K562 (cell line): ENCODE measurements at regions not wholly inside any gene's neighbourhood (a gene's known extent, or its start where the extent isn't known, plus 50 kb on each side); places are given as distances from the start of the nearest gene placed in this dataset.

Experiments used
- ATAC-seq: fragments of 200-7000 bp; cut with Tn5 transposase; 3 replicates; pipeline ENCODE4 v1.9.1; 2020; ENCODE audit warnings: moderate library complexity
- BruUV-seq: library from RNA; stranded (reverse); fragments of 400-500 nt; replicated peaks from 2 replicates; lab custom pipeline; 2021; lab: Mats Ljungman, UMichigan
- CTCF ChIA-PET: fragments of 300-600 bp; formaldehyde crosslinking; extraction: SDS; loops from one replicate; lab custom pipeline; 2021; ENCODE audit warnings: low intra/inter-chr PET ratio; lab: Yijun Ruan, JAX
- POLR2A ChIA-PET: fragments of 300-600, 350-650 bp; sonication (Branson Sonifier 250); formaldehyde crosslinking; extraction: SDS; loops from one replicate; lab custom pipeline; 2021; ENCODE audit warnings: antibody characterized with exemption, inconsistent platforms; lab: Yijun Ruan, JAX
- DNase-seq, 4 experiments: peaks; one replicate each; pipeline versions ENCODE4 v3.0.0 to v3.0.0-alpha.2; 2011 to 2018; ENCODE audit warnings: low spot score in 3 of 4, mixed read lengths in 3 of 4; ENCODE audit errors: extremely low read depth in 1 of 4
- FAIRE-seq: peaks from 2 replicates; lab custom pipeline; 2011; peaks lifted over from hg19 to GRCh38; lab: Jason Lieb, UNC
- H2AFZ ChIP-seq: 2 replicates; pipeline ENCODE4 v1.6.0; 2011; ENCODE audit warnings: low read depth, low read length, control low read depth, inconsistent platforms
- H3K27ac ChIP-seq: fragments of 200-600 bp; 3 replicates; pipeline ENCODE4 v1.8.0; 2011; ENCODE audit warnings: low read depth, mild to moderate bottlenecking, control low read depth, inconsistent platforms, low read length, moderate library complexity, mixed read lengths; ENCODE audit errors: extremely low read depth
- H3K27me3 ChIP-seq, 2 experiments: fragments of 300-600 bp in 1 of 2; 2 replicates in 1 of 2; 3 replicates in 1 of 2; pipeline versions ENCODE4 v1.6.0 to v1.8.0; 2011; ENCODE audit warnings: inconsistent platforms in 2 of 2, low read length in 2 of 2, mild to moderate bottlenecking in 1 of 2, mixed read lengths in 1 of 2, moderate library complexity in 1 of 2; ENCODE audit not compliant: control insufficient read depth in 2 of 2, insufficient read depth in 2 of 2
- H3K36me3 ChIP-seq: fragments of 300-600 bp; 3 replicates; pipeline ENCODE4 v1.8.0; 2011; ENCODE audit warnings: mild to moderate bottlenecking, low read length, inconsistent platforms; ENCODE audit not compliant: control insufficient read depth, insufficient read depth
- H3K4me1 ChIP-seq, 2 experiments: fragments of 200-600 bp in 1 of 2; replicated peaks in 1 of 2; 2 replicates in 1 of 2; 3 replicates in 1 of 2; pipeline versions ENCODE4 v1.5.1 to v1.8.0; 2011; ENCODE audit warnings: inconsistent platforms in 2 of 2, low read length in 2 of 2, mild to moderate bottlenecking in 1 of 2, mixed read lengths in 1 of 2, moderate library complexity in 1 of 2; ENCODE audit not compliant: control insufficient read depth in 2 of 2, insufficient read depth in 2 of 2
- H3K4me2 ChIP-seq: 2 replicates; pipeline ENCODE4 v1.6.1; 2011; ENCODE audit warnings: low read length, control low read depth, inconsistent platforms, mixed read lengths; ENCODE audit not compliant: insufficient read depth
- H3K4me3 ChIP-seq: fragments of 200-600 bp; sonication (generic), shearing (Covaris generic); 2 replicates; pipeline ENCODE4 v1.5.1; 2016; ENCODE audit warnings: control low read depth, inconsistent platforms
- H3K79me2 ChIP-seq: fragments of 200-600 bp; 3 replicates; pipeline ENCODE4 v1.8.0; 2011; ENCODE audit warnings: low read length, inconsistent platforms; ENCODE audit not compliant: control insufficient read depth, insufficient read depth
- H3K9ac ChIP-seq, 2 experiments: 2 replicates each; pipeline versions ENCODE4 v1.6.0 to v1.6.1; 2011; ENCODE audit warnings: low read depth in 2 of 2, low read length in 2 of 2, control low read depth in 1 of 2, inconsistent platforms in 1 of 2, mild to moderate bottlenecking in 1 of 2, mixed read lengths in 1 of 2; ENCODE audit not compliant: insufficient read depth in 1 of 2
- H3K9me1 ChIP-seq: one replicate; pipeline ENCODE4 v1.6.0; 2011; ENCODE audit warnings: inconsistent platforms, mild to moderate bottlenecking, low read length, moderate library complexity; ENCODE audit not compliant: control insufficient read depth, insufficient read depth
- H3K9me3 ChIP-seq: replicated peaks from 2 replicates; pipeline ENCODE4 v1.5.1; 2011; ENCODE audit warnings: low read depth, low read length, inconsistent platforms; ENCODE audit not compliant: control insufficient read depth, insufficient read depth
- H4K20me1 ChIP-seq: replicated peaks from 2 replicates; pipeline ENCODE4 v1.6.1; 2011; ENCODE audit warnings: low read length, inconsistent platforms, mixed read lengths; ENCODE audit not compliant: control insufficient read depth, insufficient read depth
- WGBS: fragments of 100-300 bp; shearing (Covaris generic); methylation state at CpG from one replicate; pipeline ENCODE4 v1.1.6; 2016; ENCODE audit warnings: low coverage, mixed read lengths; ENCODE audit not compliant: insufficient coverage; ENCODE audit errors: missing lambda C conversion rate; 5-methylcytosine and 5-hydroxymethylcytosine counted together
- in situ Hi-C: fragments of 300-500 bp; cut with MboI; formaldehyde crosslinking; loops from 4 replicates; pipeline ENCODE4 v1.15.0; 2018; ENCODE audit warnings: inconsistent platforms, mixed read lengths
- intact Hi-C: fragments of 100-400 bp; cut with micrococcal nuclease; formaldehyde crosslinking; loops from 2 replicates; pipeline ENCODE4 v1.14.2; 2022
- TF ChIP-seq, protein P1 (sequence below): fragments of 250-450 bp; sonication (Bioruptor Pico); IDR thresholded peaks from 2 replicates; pipeline ENCODE4 v1.8.0; 2021; ENCODE audit warnings: mild to moderate bottlenecking, moderate library complexity
- TF ChIP-seq, protein P2 (sequence below): fragments of 450-650 bp; formaldehyde crosslinking; IDR thresholded peaks from 2 replicates; pipeline ENCODE4 v1.4.0; 2020; ENCODE audit warnings: mild to moderate bottlenecking, moderate library complexity

DNA sequence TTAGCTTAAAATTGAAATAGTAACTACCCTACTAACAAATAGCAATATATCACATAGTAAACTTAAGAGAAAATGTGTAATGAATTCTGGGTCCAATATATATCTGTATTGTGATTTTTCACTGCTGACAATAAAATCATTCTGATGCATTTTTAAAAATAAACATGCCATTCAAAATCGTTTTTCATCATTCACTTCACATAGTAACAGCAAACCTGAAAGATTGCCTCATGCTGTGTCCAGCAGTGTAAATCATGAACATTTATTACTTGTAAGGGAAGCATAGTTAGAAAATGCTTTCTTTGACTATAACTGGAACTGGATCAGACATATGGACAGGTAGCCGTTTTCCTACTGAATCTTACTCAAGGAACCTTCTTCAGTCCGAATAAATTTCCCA lies 446.1 kb downstream of the UTRN start:
- in situ Hi-C loops = no loop called here
- Histone ChIP-seq H3K9me1 (no peaks in the 10 kb centered on the region), H3K27me3 (no peaks in the 10 kb centered on the region), H3K4me3 (no peak overlapping the region), H3K4me2 (no peak overlapping the region), H3K4me1 (no peaks in the 10 kb centered on the region), H3K79me2 (no peaks in the 10 kb centered on the region), H3K27ac (no peak overlapping the region), H2AFZ (no peak overlapping the region), H3K9me3 (no peaks in the 10 kb centered on the region), H4K20me1 (no peaks in the 10 kb centered on the region; the same call in 1 of the 2 replicates), H3K9ac (no peak overlapping the region), H3K36me3 (no peaks in the 10 kb centered on the region)
- TF ChIP-seq, protein P1, sequence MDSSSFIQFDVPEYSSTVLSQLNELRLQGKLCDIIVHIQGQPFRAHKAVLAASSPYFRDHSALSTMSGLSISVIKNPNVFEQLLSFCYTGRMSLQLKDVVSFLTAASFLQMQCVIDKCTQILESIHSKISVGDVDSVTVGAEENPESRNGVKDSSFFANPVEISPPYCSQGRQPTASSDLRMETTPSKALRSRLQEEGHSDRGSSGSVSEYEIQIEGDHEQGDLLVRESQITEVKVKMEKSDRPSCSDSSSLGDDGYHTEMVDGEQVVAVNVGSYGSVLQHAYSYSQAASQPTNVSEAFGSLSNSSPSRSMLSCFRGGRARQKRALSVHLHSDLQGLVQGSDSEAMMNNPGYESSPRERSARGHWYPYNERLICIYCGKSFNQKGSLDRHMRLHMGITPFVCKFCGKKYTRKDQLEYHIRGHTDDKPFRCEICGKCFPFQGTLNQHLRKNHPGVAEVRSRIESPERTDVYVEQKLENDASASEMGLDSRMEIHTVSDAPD (CRISPR knock-in tag) = no peak
- FAIRE-seq = no peak
- WGBS = 28% methylated on average over 3 of the region's 3 CpGs
- CTCF ChIA-PET = no interaction called here
- no peak for ATAC-seq
- POLR2A ChIA-PET = no interaction called here
- DNase-seq = no peak
- BruUV-seq = no TSS peak
- intact Hi-C loops = no loop called here

DNA sequence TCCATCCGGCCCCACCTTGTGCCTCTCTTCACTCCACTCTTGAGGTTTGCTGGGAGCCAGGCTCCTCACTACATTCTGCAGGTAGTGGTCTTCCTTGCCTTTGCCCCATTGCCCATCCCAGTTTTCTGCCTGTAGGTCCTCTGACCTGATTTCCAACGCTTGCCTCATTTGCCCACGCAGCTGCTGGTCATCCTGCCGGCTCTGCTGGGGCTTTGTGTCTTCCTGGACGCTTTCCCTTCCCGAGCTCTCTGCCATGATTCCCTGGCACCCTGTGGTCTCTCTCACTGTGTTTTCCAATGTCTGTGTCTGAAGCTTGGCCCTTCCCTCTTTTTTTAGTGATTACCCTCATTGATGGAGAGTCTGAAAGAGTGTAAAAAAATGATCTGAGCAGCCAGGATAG lies 451.6 kb downstream of the UTRN start:
- no TSS peak for BruUV-seq
- Histone ChIP-seq H3K9me1 (no peaks in the 10 kb centered on the region), H3K27ac (no peak overlapping the region), H3K4me1 (no peaks in the 10 kb centered on the region), H4K20me1 (no peaks in the 10 kb centered on the region; the same call in 1 of the 2 replicates), H3K9me3 (no peaks in the 10 kb centered on the region), H3K36me3 (no peaks in the 10 kb centered on the region), H2AFZ (no peak overlapping the region), H3K4me3 (no peak overlapping the region), H3K27me3 (no peaks in the 10 kb centered on the region), H3K4me2 (no peak overlapping the region), H3K79me2 (no peaks in the 10 kb centered on the region), H3K9ac (no peak overlapping the region)
- intact Hi-C loops (no loop called here), in situ Hi-C loops (no loop called here)
- DNase-seq (no peak), FAIRE-seq (no peak), ATAC-seq (no peak)
- TF ChIP-seq, protein P2, sequence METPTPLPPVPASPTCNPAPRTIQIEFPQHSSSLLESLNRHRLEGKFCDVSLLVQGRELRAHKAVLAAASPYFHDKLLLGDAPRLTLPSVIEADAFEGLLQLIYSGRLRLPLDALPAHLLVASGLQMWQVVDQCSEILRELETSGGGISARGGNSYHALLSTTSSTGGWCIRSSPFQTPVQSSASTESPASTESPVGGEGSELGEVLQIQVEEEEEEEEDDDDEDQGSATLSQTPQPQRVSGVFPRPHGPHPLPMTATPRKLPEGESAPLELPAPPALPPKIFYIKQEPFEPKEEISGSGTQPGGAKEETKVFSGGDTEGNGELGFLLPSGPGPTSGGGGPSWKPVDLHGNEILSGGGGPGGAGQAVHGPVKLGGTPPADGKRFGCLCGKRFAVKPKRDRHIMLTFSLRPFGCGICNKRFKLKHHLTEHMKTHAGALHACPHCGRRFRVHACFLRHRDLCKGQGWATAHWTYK (CRISPR knock-in tag) = no peak
- ChIA-PET CTCF (no interaction called here), POLR2A (interaction anchor here (0.6 kb wide), 1 partner anchor 23 kb away, joined by 4 read pairs; no protein-coding TSS in a partner anchor)
- WGBS = 26% methylated on average over 6 of the region's 6 CpGs
